SU-DHL-6 (cell line): ENCODE measurements at regions not wholly inside any gene's neighbourhood (a gene's known extent, or its start where the extent isn't known, plus 50 kb on each side); places are given as distances from the start of the nearest gene placed in this dataset.

Source experiments
- CTCF ChIP-seq: fragments of 200-600 bp; sonication (generic); IDR thresholded peaks from one replicate; pipeline ENCODE4 v1.5.1; 2017; ENCODE audit warnings: antibody characterized with exemption, mild to moderate bottlenecking, low read length, moderate library complexity; ENCODE audit not compliant: insufficient read depth, poor library complexity, severe bottlenecking
- EZH2phosphoT487 ChIP-seq: fragments of 200-600 bp; sonication (generic), shearing (Covaris generic); conservative IDR thresholded peaks from 2 replicates; pipeline ENCODE4 v1.6.1; 2018; ENCODE audit warnings: mild to moderate bottlenecking, antibody characterized with exemption, low read length, moderate library complexity, mixed read lengths

GRCh38 chr1:105437847-105438246, 1618.6 kb upstream of the PRMT6 start:
- TF ChIP-seq CTCF, result no peak
- TF ChIP-seq EZH2phosphoT487, result no peak
